Fibroblast of pulmonary artery (primary cell): ENCODE measurements at regions not wholly inside any gene's neighbourhood (a gene's known extent, or its start where the extent isn't known, plus 50 kb on each side); places are given as distances from the start of the nearest gene placed in this dataset.

Experiments used
- DNase-seq: peaks from one replicate; pipeline ENCODE4 v3.0.0-alpha.2; 2010; ENCODE audit warnings: low read depth
- H3K4me3 ChIP-seq: replicated peaks from 2 replicates; pipeline ENCODE4 v1.5.1; 2011; ENCODE audit warnings: low read depth, mild to moderate bottlenecking, control low read depth, low read length, moderate library complexity
- TF ChIP-seq, protein P1 (sequence below): IDR thresholded peaks from 2 replicates; pipeline ENCODE4 v1.5.1; 2011; ENCODE audit warnings: mild to moderate bottlenecking, control low read depth, low read length, inconsistent platforms; ENCODE audit errors: missing control alignments

GRCh38 chr22:47645450-47645914 is 883.0 kb downstream of the TBC1D22A start:
- TF ChIP-seq, protein P1, sequence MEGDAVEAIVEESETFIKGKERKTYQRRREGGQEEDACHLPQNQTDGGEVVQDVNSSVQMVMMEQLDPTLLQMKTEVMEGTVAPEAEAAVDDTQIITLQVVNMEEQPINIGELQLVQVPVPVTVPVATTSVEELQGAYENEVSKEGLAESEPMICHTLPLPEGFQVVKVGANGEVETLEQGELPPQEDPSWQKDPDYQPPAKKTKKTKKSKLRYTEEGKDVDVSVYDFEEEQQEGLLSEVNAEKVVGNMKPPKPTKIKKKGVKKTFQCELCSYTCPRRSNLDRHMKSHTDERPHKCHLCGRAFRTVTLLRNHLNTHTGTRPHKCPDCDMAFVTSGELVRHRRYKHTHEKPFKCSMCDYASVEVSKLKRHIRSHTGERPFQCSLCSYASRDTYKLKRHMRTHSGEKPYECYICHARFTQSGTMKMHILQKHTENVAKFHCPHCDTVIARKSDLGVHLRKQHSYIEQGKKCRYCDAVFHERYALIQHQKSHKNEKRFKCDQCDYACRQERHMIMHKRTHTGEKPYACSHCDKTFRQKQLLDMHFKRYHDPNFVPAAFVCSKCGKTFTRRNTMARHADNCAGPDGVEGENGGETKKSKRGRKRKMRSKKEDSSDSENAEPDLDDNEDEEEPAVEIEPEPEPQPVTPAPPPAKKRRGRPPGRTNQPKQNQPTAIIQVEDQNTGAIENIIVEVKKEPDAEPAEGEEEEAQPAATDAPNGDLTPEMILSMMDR = no peak
- DNase-seq = no peak
- no peak overlapping the region for H3K4me3 ChIP-seq

- H3K4me3 ChIP-seq = no peak overlapping the region
- no peak for DNase-seq
- TF ChIP-seq, protein P1 = no peak
These were observed 871.9 kb downstream of the TBC1D22A start for GRCh38 chr22:47634347-47634746.

- H3K4me3 ChIP-seq = no peak overlapping the region
- no peak for DNase-seq
- TF ChIP-seq, protein P1 = no peak
These were observed 870.7 kb downstream of the TBC1D22A start for GRCh38 chr22:47633111-47633510.

DNA sequence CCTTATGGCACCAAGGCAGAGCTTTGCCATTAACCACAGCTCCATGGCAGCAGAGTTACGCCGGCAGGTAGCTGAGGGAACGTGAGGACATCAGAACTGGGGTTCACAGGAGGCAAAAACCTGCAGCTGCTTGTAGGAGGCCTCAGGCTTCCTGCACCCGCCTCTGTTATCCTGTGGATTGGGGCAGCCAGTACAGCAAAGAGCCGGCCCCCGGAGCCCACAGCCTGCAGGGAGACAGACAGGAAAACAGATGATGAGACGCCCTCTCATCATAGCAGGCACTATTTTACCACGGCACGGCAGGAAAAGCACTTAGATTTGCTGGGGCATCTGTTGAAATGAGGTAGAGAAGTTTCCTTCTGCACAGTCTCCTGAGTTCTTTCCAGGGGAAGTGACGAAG is 870.3 kb downstream of the TBC1D22A start:
- no peak for DNase-seq

DNA sequence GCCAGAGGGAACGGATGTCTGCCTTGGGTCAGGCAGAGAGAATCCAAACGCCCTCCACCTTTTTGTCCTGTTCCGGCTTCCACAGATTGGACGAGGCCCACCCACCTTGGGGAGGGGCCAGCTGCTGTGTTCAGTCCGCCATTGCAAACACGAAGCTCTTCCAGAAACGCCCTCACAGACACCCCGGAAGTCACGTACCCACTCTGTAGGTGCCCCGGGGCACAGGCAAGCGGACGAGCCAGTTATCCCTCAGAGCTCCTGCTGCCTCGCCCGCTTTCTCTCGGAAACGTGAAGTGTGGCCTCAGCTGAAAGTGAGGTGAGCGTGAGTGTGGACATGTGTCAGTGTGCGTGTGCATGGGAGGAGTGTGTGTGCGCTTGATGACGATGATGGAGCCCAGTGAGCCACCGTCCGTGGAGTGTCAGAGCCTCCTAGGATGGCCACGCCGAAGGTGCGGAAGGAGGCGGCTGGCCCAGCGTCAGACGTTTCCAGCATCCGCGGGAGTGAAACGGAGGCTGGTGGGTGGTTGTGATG is 869.2 kb downstream of the TBC1D22A start:
- TF ChIP-seq, protein P1 = no peak
- no peak overlapping the region for H3K4me3 ChIP-seq
- no peak for DNase-seq

More for the DNA sequence above, 870.3 kb downstream of the TBC1D22A start:
- no peak overlapping the region for H3K4me3 ChIP-seq
- TF ChIP-seq, protein P1 = no peak

GRCh38 chr22:47630741-47631534 is 868.5 kb downstream of the TBC1D22A start:
- TF ChIP-seq, protein P1 = no peak
- no peak overlapping the region for H3K4me3 ChIP-seq
- no peak for DNase-seq
